ENCODE measurements at regions not wholly inside any gene's neighbourhood (a gene's known extent, or its start where the extent isn't known, plus 50 kb on each side); places are given as distances from the start of the nearest gene placed in this dataset.

DNA sequence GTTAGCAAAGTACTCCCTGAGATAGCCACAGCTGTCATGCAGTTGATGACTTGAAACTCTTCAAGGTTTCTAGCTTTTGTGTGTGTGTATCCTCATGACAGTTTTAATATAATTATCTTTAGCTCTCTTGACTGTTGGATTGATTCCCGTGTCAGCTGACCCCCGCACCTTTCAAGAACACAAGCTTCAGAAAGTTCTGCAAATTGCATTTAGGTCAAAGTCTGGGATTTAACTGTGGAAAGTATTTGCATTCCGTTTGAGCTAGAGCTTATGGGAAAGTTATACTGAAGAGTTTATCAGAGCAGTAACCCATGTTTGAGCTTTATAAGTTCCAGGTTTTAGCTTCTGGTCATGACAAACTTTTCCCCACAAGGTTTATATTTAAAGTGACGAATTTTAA is 380.1 kb upstream of the CHRM3 start:
- Histone ChIP-seq H3K4me1 (no peaks in the 10 kb centered on the region), H3K27ac (no peak overlapping the region), H3K9me3 (no peaks in the 10 kb centered on the region), H3K4me3 (no peak overlapping the region), H3K36me3 (no peaks in the 10 kb centered on the region), H3K27me3 (no peaks in the 10 kb centered on the region)
- no peak for DNase-seq
- 14 to 48% methylated on average over 4 of the region's 4 CpGs for WGBS, 2 donors
- no peak for TF ChIP-seq POLR2A (IDR thresholded peaks at IDR 0.05)
- TF ChIP-seq, protein P1, sequence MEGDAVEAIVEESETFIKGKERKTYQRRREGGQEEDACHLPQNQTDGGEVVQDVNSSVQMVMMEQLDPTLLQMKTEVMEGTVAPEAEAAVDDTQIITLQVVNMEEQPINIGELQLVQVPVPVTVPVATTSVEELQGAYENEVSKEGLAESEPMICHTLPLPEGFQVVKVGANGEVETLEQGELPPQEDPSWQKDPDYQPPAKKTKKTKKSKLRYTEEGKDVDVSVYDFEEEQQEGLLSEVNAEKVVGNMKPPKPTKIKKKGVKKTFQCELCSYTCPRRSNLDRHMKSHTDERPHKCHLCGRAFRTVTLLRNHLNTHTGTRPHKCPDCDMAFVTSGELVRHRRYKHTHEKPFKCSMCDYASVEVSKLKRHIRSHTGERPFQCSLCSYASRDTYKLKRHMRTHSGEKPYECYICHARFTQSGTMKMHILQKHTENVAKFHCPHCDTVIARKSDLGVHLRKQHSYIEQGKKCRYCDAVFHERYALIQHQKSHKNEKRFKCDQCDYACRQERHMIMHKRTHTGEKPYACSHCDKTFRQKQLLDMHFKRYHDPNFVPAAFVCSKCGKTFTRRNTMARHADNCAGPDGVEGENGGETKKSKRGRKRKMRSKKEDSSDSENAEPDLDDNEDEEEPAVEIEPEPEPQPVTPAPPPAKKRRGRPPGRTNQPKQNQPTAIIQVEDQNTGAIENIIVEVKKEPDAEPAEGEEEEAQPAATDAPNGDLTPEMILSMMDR (IDR thresholded peaks at IDR 0.05) = no peak
- no peak for TF ChIP-seq POLR2AphosphoS5 (IDR thresholded peaks at IDR 0.05)
- no peak for TF ChIP-seq EP300 (IDR thresholded peaks at IDR 0.05)
- intact Hi-C loops (cut with DNase I) = no loop called here

DNA sequence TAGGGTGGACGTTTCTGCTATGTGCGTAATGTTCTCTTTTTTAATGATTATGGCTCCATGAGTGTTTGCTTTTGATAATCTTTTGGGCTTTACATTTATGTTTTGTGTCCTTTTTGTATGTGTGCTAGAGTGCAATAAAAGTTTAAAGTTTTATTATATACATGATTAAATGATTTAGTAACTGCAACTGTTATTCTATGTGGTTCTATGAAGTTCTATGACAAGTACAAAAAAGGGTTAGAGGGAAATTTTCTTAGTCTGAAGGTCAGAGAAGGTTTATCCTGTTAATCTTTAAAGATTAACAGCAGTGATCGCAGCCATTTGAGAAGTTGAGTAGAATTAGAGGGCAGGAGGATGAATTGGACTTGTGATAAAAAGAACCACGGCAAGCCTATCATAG is 386.4 kb upstream of the CHRM3 start:
- 10 to 60% methylated on average over 4 of the region's 4 CpGs for WGBS, 2 donors

DNA sequence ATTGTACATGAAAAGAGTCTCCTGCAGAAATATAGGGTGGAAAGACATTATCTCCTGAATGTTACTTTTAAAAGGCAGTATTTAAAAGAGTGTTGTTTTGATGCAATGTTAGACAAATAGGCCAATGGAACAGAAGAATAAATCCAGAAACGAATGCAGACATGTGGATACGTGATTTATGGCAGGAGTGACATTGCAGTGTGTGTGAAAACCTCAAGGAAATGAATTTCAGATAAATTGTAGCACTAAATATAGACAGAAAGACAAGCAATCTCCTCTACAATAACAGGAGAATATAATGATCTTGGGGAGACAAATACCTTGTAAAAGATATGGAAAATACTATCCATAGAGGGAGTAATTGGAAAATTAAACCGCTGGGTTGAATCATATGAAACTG is 387.8 kb upstream of the CHRM3 start:
- no peak overlapping the region for H3K4me3 ChIP-seq
- 39 to 50% methylated on average over 3 of the region's 3 CpGs for WGBS, 2 donors
- no peaks in the 10 kb centered on the region for H3K9me3 ChIP-seq
- H3K27ac ChIP-seq = no peak overlapping the region
- H3K36me3 ChIP-seq = no peaks in the 10 kb centered on the region
- DNase-seq = no peak
- TF ChIP-seq POLR2A (IDR thresholded peaks at IDR 0.05) (no peak), EP300 (IDR thresholded peaks at IDR 0.05) (no peak), POLR2AphosphoS5 (IDR thresholded peaks at IDR 0.05) (no peak)
- TF ChIP-seq, protein P1 (IDR thresholded peaks at IDR 0.05) = no peak
- intact Hi-C loops (cut with DNase I) = no loop called here
- no peaks in the 10 kb centered on the region for H3K4me1 ChIP-seq
- no peaks in the 10 kb centered on the region for H3K27me3 ChIP-seq

More for the DNA sequence above, 386.4 kb upstream of the CHRM3 start:
- Histone ChIP-seq H3K9me3 (no peaks in the 10 kb centered on the region), H3K4me3 (no peak overlapping the region), H3K36me3 (no peaks in the 10 kb centered on the region), H3K4me1 (no peaks in the 10 kb centered on the region), H3K27ac (no peak overlapping the region), H3K27me3 (no peaks in the 10 kb centered on the region)
- intact Hi-C loops (cut with DNase I) = no loop called here
- DNase-seq = no peak
- TF ChIP-seq, protein P1 (IDR thresholded peaks at IDR 0.05) = no peak
- TF ChIP-seq POLR2AphosphoS5 (IDR thresholded peaks at IDR 0.05) (no peak), EP300 (IDR thresholded peaks at IDR 0.05) (no peak), POLR2A (IDR thresholded peaks at IDR 0.05) (no peak)

DNA sequence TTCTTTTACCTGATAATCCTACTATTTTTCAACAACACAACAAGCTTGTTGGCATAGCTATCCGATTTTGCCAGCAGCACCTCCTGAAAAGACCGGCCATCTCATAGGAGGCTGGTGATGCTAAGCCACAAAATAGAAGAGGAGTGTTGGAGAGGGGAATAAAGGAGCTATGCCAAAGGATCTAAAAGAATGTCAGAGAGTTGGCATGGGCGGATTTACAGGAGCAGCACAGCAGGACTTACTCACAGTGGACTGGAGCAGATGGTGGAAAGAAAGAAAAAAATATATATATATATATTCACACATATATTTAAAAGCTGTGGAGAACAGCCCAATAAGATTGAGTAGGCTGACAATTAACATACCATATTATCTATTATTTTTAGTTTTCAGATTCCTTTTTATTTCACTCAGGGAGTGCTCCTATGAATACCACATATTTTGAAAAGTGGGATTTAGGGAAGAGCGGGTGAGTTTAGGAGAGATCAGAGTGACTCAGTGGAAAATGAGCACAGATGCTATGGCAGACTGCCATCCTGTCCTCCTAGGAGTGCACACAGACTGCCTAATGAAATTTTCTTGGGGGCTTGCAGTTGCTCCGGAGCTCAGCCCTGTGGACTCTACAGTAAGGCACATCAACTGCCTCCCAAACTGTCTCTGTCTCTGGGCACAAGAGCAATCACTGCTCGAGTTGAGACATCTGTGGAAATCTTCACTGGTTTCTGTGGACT is 394.4 kb upstream of the CHRM3 start:
- TF ChIP-seq POLR2AphosphoS5 (IDR thresholded peaks at IDR 0.05) (no peak), POLR2A (IDR thresholded peaks at IDR 0.05) (no peak), EP300 (IDR thresholded peaks at IDR 0.05) (no peak)
- TF ChIP-seq, protein P1 (IDR thresholded peaks at IDR 0.05) = no peak
- intact Hi-C loops (cut with DNase I) = no loop called here
- H3K27ac ChIP-seq = no peak overlapping the region
- no peaks in the 10 kb centered on the region for H3K27me3 ChIP-seq
- no peak overlapping the region for H3K4me3 ChIP-seq
- H3K4me1 ChIP-seq = peaks cover 0 to 8% (median 0%) of the 10 kb centered on the region in 4 donors
- H3K36me3 ChIP-seq = no peaks in the 10 kb centered on the region
- no peak for DNase-seq
- WGBS, 2 donors = 85 to 86% methylated on average over 6 of the region's 6 CpGs
- H3K9me3 ChIP-seq = peaks cover 0 to 2% (median 0%) of the 10 kb centered on the region in 4 donors

DNA sequence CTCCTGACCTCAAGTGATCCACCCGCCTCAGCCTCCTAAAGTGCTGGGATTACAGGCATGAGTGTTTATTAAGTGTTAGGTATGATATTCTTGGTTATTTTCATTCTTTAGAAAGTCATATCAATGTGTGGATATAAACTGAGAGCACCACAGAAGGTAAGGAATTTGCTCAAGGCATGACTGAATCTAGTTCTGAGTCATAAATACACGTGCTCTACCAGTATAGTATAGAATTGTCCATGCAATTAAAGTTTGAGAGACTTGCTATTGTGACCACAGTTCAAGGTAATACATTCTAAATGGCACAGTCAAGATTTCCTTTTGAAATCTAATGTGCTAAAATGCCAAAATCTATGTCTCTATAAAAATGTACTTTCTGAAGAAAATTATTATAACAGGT is 401.1 kb upstream of the CHRM3 start:
- no peak for DNase-seq
- TF ChIP-seq EP300 (IDR thresholded peaks at IDR 0.05) (no peak), POLR2AphosphoS5 (IDR thresholded peaks at IDR 0.05) (no peak), POLR2A (IDR thresholded peaks at IDR 0.05) (no peak)
- TF ChIP-seq, protein P1 (IDR thresholded peaks at IDR 0.05) = no peak
- Histone ChIP-seq H3K4me1 (peaks cover 0 to 5% (median 2%) of the 10 kb centered on the region in 4 donors), H3K9me3 (peaks cover 0 to 2% (median 0%) of the 10 kb centered on the region in 4 donors), H3K27ac (no peak overlapping the region), H3K27me3 (no peaks in the 10 kb centered on the region), H3K36me3 (no peaks in the 10 kb centered on the region), H3K4me3 (no peak overlapping the region)
- intact Hi-C loops (cut with DNase I) = no loop called here
- WGBS, 2 donors = 62 to 79% methylated on average over 2 of the region's 2 CpGs

Data from sigmoid colon (tissue), 6 donors.